ENCODE measurements at regions not wholly inside any gene's neighbourhood (a gene's known extent, or its start where the extent isn't known, plus 50 kb on each side); places are given as distances from the start of the nearest gene placed in this dataset.

GRCh38 chr11:134797411-134798089 is 385.5 kb upstream of the B3GAT1 start:
- BruUV-seq (replicated peaks), result no TSS peak
- no peak for TF ChIP-seq CTCF (IDR thresholded peaks at IDR 0.05; ENCODE audit: unreplicated experiment)

GRCh38 chr11:134795017-134795416 is 383.0 kb upstream of the B3GAT1 start:
- peaks cover 11% of the 10 kb centered on the region for H3K9me3 Mint-ChIP-seq (ENCODE audit: unreplicated experiment)
- H3K27ac Mint-ChIP-seq (ENCODE audit: low read depth, unreplicated experiment), result no peak overlapping the region
- no peak overlapping the region for H3K4me3 Mint-ChIP-seq (ENCODE audit: unreplicated experiment)
- DNase-seq (ENCODE audit: unreplicated experiment), result no peak
- H3K36me3 Mint-ChIP-seq (ENCODE audit: insufficient read depth, unreplicated experiment), result no peaks in the 10 kb centered on the region
- no peaks in the 10 kb centered on the region for H3K27me3 Mint-ChIP-seq (ENCODE audit: insufficient read depth, unreplicated experiment)
- no peaks in the 10 kb centered on the region for H3K4me1 Mint-ChIP-seq (ENCODE audit: insufficient read depth, unreplicated experiment)
- CTCF ChIA-PET, result no interaction called here
- TF ChIP-seq CTCF (IDR thresholded peaks at IDR 0.05; ENCODE audit: unreplicated experiment), result no peak
- BruUV-seq (replicated peaks), result no TSS peak
- POLR2A ChIA-PET, result no interaction called here
- intact Hi-C loops (cut with micrococcal nuclease), result no loop called here

More at GRCh38 chr11:134797411-134798089, 385.5 kb upstream of the B3GAT1 start:
- intact Hi-C loops (cut with micrococcal nuclease), result no loop called here
- DNase-seq (ENCODE audit: unreplicated experiment), result no peak
- Mint-ChIP-seq H3K4me1 (ENCODE audit: insufficient read depth, unreplicated experiment) (no peaks in the 10 kb centered on the region), H3K27me3 (ENCODE audit: insufficient read depth, unreplicated experiment) (no peaks in the 10 kb centered on the region), H3K9me3 (ENCODE audit: unreplicated experiment) (peaks cover 11% of the 10 kb centered on the region), H3K27ac (ENCODE audit: low read depth, unreplicated experiment) (no peak overlapping the region), H3K4me3 (ENCODE audit: unreplicated experiment) (no peak overlapping the region), H3K36me3 (ENCODE audit: insufficient read depth, unreplicated experiment) (no peaks in the 10 kb centered on the region)
- ChIA-PET POLR2A (no interaction called here), CTCF (no interaction called here)

GRCh38 chr11:134794192-134794591 is 382.1 kb upstream of the B3GAT1 start:
- H3K4me3 Mint-ChIP-seq (ENCODE audit: unreplicated experiment), result no peak overlapping the region
- intact Hi-C loops (cut with micrococcal nuclease), result no loop called here
- CTCF ChIA-PET, result no interaction called here
- POLR2A ChIA-PET, result no interaction called here
- no peaks in the 10 kb centered on the region for H3K4me1 Mint-ChIP-seq (ENCODE audit: insufficient read depth, unreplicated experiment)
- no peaks in the 10 kb centered on the region for H3K36me3 Mint-ChIP-seq (ENCODE audit: insufficient read depth, unreplicated experiment)
- TF ChIP-seq CTCF (IDR thresholded peaks at IDR 0.05; ENCODE audit: unreplicated experiment), result no peak
- no peak overlapping the region for H3K27ac Mint-ChIP-seq (ENCODE audit: low read depth, unreplicated experiment)
- H3K9me3 Mint-ChIP-seq (ENCODE audit: unreplicated experiment), result peaks cover 10% of the 10 kb centered on the region
- H3K27me3 Mint-ChIP-seq (ENCODE audit: insufficient read depth, unreplicated experiment), result no peaks in the 10 kb centered on the region
- DNase-seq (ENCODE audit: unreplicated experiment), result no peak
- BruUV-seq (replicated peaks), result no TSS peak

- TF ChIP-seq CTCF (IDR thresholded peaks at IDR 0.05; ENCODE audit: unreplicated experiment), result no peak
- CTCF ChIA-PET, result no interaction called here
- Mint-ChIP-seq H3K4me3 (ENCODE audit: unreplicated experiment) (no peak overlapping the region), H3K36me3 (ENCODE audit: insufficient read depth, unreplicated experiment) (no peaks in the 10 kb centered on the region), H3K27ac (ENCODE audit: low read depth, unreplicated experiment) (no peak overlapping the region), H3K4me1 (ENCODE audit: insufficient read depth, unreplicated experiment) (no peaks in the 10 kb centered on the region), H3K27me3 (ENCODE audit: insufficient read depth, unreplicated experiment) (no peaks in the 10 kb centered on the region), H3K9me3 (ENCODE audit: unreplicated experiment) (peaks cover 18% of the 10 kb centered on the region)
- intact Hi-C loops (cut with micrococcal nuclease), result no loop called here
- no peak for DNase-seq (ENCODE audit: unreplicated experiment)
- POLR2A ChIA-PET, result no interaction called here
- BruUV-seq (replicated peaks), result no TSS peak
Observed at GRCh38 chr11:134792677-134793076, 380.6 kb upstream of the B3GAT1 start.

All from MCF 10A (cell line).